GM12878 (cell line): ENCODE measurements at regions not wholly inside any gene's neighbourhood (a gene's known extent, or its start where the extent isn't known, plus 50 kb on each side); places are given as distances from the start of the nearest gene placed in this dataset.

Experiments used
- ATAC-seq: fragments of 200-7000 bp; cut with Tn5 transposase; 3 replicates; pipeline ENCODE4 v1.9.1; 2020; ENCODE audit warnings: mild to moderate bottlenecking, moderate library complexity
- BruUV-seq: library from RNA; stranded (reverse); fragments of 400-500 nt; replicated peaks from 2 replicates; lab custom pipeline; 2021; lab: Mats Ljungman, UMichigan
- CTCF ChIA-PET: fragments of 300-600 bp; sonication (Branson Sonifier 250); formaldehyde crosslinking; extraction: SDS; loops from one replicate; lab custom pipeline; 2021; ENCODE audit warnings: inconsistent platforms; lab: Yijun Ruan, JAX
- POLR2A ChIA-PET: fragments of 350-600 bp; formaldehyde crosslinking; extraction: SDS; loops from one replicate; lab custom pipeline; 2021; ENCODE audit warnings: inconsistent platforms; lab: Charles Lee
- RAD21 ChIA-PET: fragments of 300-600 bp; sonication (Branson Sonifier 250); formaldehyde crosslinking; loops from one replicate; lab custom pipeline; 2023; ENCODE audit warnings: antibody characterized with exemption; ENCODE audit not compliant: unreplicated experiment; lab: Charles Lee
- SMC1A ChIA-PET: fragments of 300-600 bp; sonication (Branson Sonifier 250); formaldehyde crosslinking; loops from one replicate; lab custom pipeline; 2023; ENCODE audit not compliant: unreplicated experiment, uncharacterized antibody; lab: Charles Lee
- DNase-seq: peaks from one replicate; pipeline ENCODE4 v3.0.0-alpha.2; 2011; ENCODE audit warnings: low read depth, low spot score
- FAIRE-seq: peaks from 3 replicates; lab custom pipeline; 2011; peaks lifted over from hg19 to GRCh38; lab: Jason Lieb, UNC
- H2AFZ ChIP-seq: 2 replicates; pipeline ENCODE4 v1.6.0; 2011; ENCODE audit warnings: low read depth, low read length, control low read depth; ENCODE audit not compliant: control insufficient read depth
- H3K27ac ChIP-seq: 2 replicates; pipeline ENCODE4 v1.5.1; 2011; ENCODE audit warnings: control low read depth; ENCODE audit not compliant: control insufficient read depth, insufficient read depth
- H3K27me3 ChIP-seq, 2 experiments: replicated peaks in 1 of 2; 2 replicates each; pipeline versions ENCODE4 v1.6.0 to v1.6.1; 2011; ENCODE audit warnings: low read length in 1 of 2; ENCODE audit not compliant: control insufficient read depth in 2 of 2, insufficient read depth in 2 of 2
- H3K36me3 ChIP-seq, 2 experiments: 2 replicates each; pipeline ENCODE4 v1.5.1; 2011; ENCODE audit warnings: low read length in 1 of 2; ENCODE audit not compliant: control insufficient read depth in 2 of 2, insufficient read depth in 2 of 2
- H3K4me1 ChIP-seq: 2 replicates; pipeline ENCODE4 v1.6.1; 2011; ENCODE audit warnings: mild to moderate bottlenecking, low read length, moderate library complexity, mixed read lengths; ENCODE audit not compliant: control insufficient read depth, insufficient read depth
- H3K4me2 ChIP-seq: 2 replicates; pipeline ENCODE4 v1.6.0; 2011; ENCODE audit warnings: control low read depth; ENCODE audit not compliant: control insufficient read depth, insufficient read depth
- H3K4me3 ChIP-seq: fragments of 200-600 bp; sonication (generic); 2 replicates; pipeline ENCODE4 v1.5.1; 2016
- H3K79me2 ChIP-seq: 2 replicates; pipeline ENCODE4 v1.6.0; 2011; ENCODE audit warnings: low read length; ENCODE audit not compliant: control insufficient read depth, insufficient read depth
- H3K9ac ChIP-seq: 2 replicates; pipeline ENCODE4 v1.8.0; 2011; ENCODE audit warnings: low read length, control low read depth, mixed read lengths; ENCODE audit not compliant: control insufficient read depth, insufficient read depth
- H3K9me3 ChIP-seq: replicated peaks from 3 replicates; pipeline ENCODE4 v1.5.1; 2011; ENCODE audit warnings: mild to moderate bottlenecking, low read length; ENCODE audit not compliant: control insufficient read depth, insufficient read depth
- H4K20me1 ChIP-seq: 2 replicates; pipeline ENCODE4 v1.6.0; 2011; ENCODE audit not compliant: control insufficient read depth, insufficient read depth
- BACH1 ChIP-seq: fragments of 450-650 bp; IDR thresholded peaks from 2 replicates; pipeline ENCODE4 v1.6.1; 2017; ENCODE audit warnings: mild to moderate bottlenecking, borderline replicate concordance
- BRCA1 ChIP-seq: IDR thresholded peaks from 2 replicates; pipeline ENCODE4 v1.6.1; 2011; ENCODE audit warnings: low read depth, low read length, improper control_type of control experiment
- CREB1 ChIP-seq: IDR thresholded peaks from 2 replicates; pipeline ENCODE4 v1.6.1; 2012; ENCODE audit warnings: low read depth, mild to moderate bottlenecking, inconsistent platforms
- CREM ChIP-seq: IDR thresholded peaks from 2 replicates; pipeline ENCODE4 v1.6.1; 2014; ENCODE audit warnings: antibody characterized with exemption, low read depth
- JUND ChIP-seq: IDR thresholded peaks from 2 replicates; pipeline ENCODE4 v1.6.1; 2012; ENCODE audit warnings: low read depth, mild to moderate bottlenecking, low read length, improper control_type of control experiment, moderate library complexity
- RELA ChIP-seq: fragments of 450-650 bp; IDR thresholded peaks from 2 replicates; pipeline ENCODE4 v1.8.0; 2014; ENCODE audit warnings: borderline replicate concordance; ENCODE audit not compliant: partially characterized antibody
- SKIL ChIP-seq: fragments of 450-650 bp; IDR thresholded peaks from 2 replicates; pipeline ENCODE4 v1.6.1; 2017; ENCODE audit warnings: mild to moderate bottlenecking, low read depth, inconsistent platforms; ENCODE audit not compliant: poor library complexity, severe bottlenecking
- SMAD5 ChIP-seq: IDR thresholded peaks from 2 replicates; pipeline ENCODE4 v1.6.1; 2016; ENCODE audit warnings: antibody characterized with exemption, low read depth
- SMC3 ChIP-seq: IDR thresholded peaks from 2 replicates; pipeline ENCODE4 v1.6.1; 2011; ENCODE audit warnings: low read length, improper control_type of control experiment, borderline replicate concordance
- WGBS: methylation state at CpG from one replicate; pipeline ENCODE4 v1.1.6; 2016; ENCODE audit warnings: low lambda C conversion rate; ENCODE audit not compliant: insufficient replicate concordance, insufficient coverage; ENCODE audit errors: missing lambda C conversion rate; 5-methylcytosine and 5-hydroxymethylcytosine counted together
- in situ Hi-C: fragments of 300-500 bp; cut with MboI; formaldehyde crosslinking; loops from 9 replicates; pipeline ENCODE4 v1.14.3; 2018; ENCODE audit warnings: mixed read lengths
- intact Hi-C: fragments of 100-400 bp; cut with micrococcal nuclease; formaldehyde crosslinking; loops from one replicate; pipeline ENCODE4 v1.14.2; 2022; ENCODE audit not compliant: unreplicated experiment

GRCh38 chr2:145572238-145572637 lies 1052.3 kb upstream of the ZEB2 start (continued):
- TF ChIP-seq CREM (no peak), SKIL (no peak), JUND (no peak), BACH1 (no peak), RELA (no peak), SMAD5 (no peak), BRCA1 (no peak), CREB1 (no peak), SMC3 (no peak)

GRCh38 chr2:145569108-145569507 lies 1049.2 kb upstream of the ZEB2 start:
- H3K27ac ChIP-seq, result no peak overlapping the region
- ChIA-PET POLR2A (no interaction called here), SMC1A (interaction anchor here (1.0 kb wide), 1 partner anchor 64 kb away, joined by 3 read pairs; no protein-coding TSS in a partner anchor), RAD21 (no interaction called here), CTCF (interaction anchor here (1.1 kb wide), 1 partner anchor 13 kb away, joined by 4 read pairs; no protein-coding TSS in a partner anchor)
- no peak overlapping the region for H3K4me2 ChIP-seq
- in situ Hi-C loops, result no loop called here
- intact Hi-C loops, result no loop called here
- H3K27me3 ChIP-seq, result no peaks in the 10 kb centered on the region
- H3K79me2 ChIP-seq, result no peaks in the 10 kb centered on the region
- no peaks in the 10 kb centered on the region for H3K9me3 ChIP-seq
- FAIRE-seq (no peak), ATAC-seq (no peak), DNase-seq (no peak)
- H3K36me3 ChIP-seq, result no peaks in the 10 kb centered on the region
- H3K4me3 ChIP-seq, result no peak overlapping the region
- 46% methylated on average over 2 of the region's 2 CpGs for WGBS
- H4K20me1 ChIP-seq, result no peaks in the 10 kb centered on the region
- H2AFZ ChIP-seq, result no peak overlapping the region
- H3K4me1 ChIP-seq, result no peaks in the 10 kb centered on the region
- no peak for TF ChIP-seq CREM
- H3K9ac ChIP-seq, result no peak overlapping the region
- no TSS peak for BruUV-seq
